ENCODE measurements at regions not wholly inside any gene's neighbourhood (a gene's known extent, or its start where the extent isn't known, plus 50 kb on each side); places are given as distances from the start of the nearest gene placed in this dataset.

DNA sequence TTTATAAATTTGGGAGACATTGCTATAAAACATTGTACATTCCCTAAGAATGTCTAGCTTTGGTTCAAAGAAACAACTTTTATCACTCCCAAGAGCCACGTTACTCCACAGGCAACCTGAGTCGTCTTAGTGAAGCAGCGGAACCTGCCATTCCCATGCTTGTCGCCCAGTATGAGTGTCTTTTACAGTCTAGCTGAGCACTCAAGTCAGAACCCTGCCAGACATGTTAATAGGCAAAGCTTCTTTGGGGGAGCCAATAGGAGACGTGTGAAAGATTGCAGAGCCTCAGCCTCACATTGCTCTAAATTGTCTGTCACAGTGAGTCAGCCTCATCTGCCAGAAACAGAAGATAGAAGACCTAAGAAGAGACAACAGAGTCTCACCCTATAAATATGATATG lies 541.6 kb upstream of the FLRT2 start:
- ChIA-PET POLR2A (no interaction called here), CTCF (no interaction called here)
- H3K9me3 ChIP-seq (ENCODE audit: control insufficient read depth, insufficient read depth, low read length), result no peaks in the 10 kb centered on the region
- DNase-seq (ENCODE audit: low read depth, low spot score), result no peak
- TF ChIP-seq, protein P1, sequence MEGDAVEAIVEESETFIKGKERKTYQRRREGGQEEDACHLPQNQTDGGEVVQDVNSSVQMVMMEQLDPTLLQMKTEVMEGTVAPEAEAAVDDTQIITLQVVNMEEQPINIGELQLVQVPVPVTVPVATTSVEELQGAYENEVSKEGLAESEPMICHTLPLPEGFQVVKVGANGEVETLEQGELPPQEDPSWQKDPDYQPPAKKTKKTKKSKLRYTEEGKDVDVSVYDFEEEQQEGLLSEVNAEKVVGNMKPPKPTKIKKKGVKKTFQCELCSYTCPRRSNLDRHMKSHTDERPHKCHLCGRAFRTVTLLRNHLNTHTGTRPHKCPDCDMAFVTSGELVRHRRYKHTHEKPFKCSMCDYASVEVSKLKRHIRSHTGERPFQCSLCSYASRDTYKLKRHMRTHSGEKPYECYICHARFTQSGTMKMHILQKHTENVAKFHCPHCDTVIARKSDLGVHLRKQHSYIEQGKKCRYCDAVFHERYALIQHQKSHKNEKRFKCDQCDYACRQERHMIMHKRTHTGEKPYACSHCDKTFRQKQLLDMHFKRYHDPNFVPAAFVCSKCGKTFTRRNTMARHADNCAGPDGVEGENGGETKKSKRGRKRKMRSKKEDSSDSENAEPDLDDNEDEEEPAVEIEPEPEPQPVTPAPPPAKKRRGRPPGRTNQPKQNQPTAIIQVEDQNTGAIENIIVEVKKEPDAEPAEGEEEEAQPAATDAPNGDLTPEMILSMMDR (IDR thresholded peaks at IDR 0.05; ENCODE audit: low read depth, low read length), result no peak
- no peaks in the 10 kb centered on the region for H3K27me3 ChIP-seq (ENCODE audit: control insufficient read depth, insufficient read depth, low read length)
- no peak overlapping the region for H3K4me3 ChIP-seq (ENCODE audit: low read depth, low read length)
- H3K27ac ChIP-seq (ENCODE audit: low read depth, low read length), result no peak overlapping the region

DNA sequence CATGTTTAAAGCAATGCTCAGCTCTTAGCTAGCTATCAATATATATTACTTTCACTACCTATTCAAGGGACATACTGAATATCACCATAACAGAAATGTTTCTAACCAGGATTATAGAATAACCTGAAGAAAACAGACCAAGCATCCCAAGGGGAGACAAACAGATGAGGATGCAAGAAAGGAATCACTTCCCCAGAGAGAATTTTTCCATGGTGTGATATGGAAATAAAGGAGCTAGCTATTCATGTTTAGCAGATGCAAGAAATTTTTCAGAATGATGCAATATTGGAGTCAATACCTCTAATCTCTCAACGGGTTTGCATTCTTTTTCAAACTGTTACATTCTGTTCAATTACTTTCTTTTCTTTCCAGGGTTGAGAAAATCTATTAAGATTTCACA lies 538.9 kb upstream of the FLRT2 start:
- DNase-seq (ENCODE audit: low read depth, low spot score), result no peak
- ChIA-PET POLR2A (no interaction called here), CTCF (no interaction called here)
- TF ChIP-seq, protein P1 (IDR thresholded peaks at IDR 0.05; ENCODE audit: low read depth, low read length), result no peak
- H3K4me3 ChIP-seq (ENCODE audit: low read depth, low read length), result no peak overlapping the region
- H3K27ac ChIP-seq (ENCODE audit: low read depth, low read length), result no peak overlapping the region
- no peaks in the 10 kb centered on the region for H3K27me3 ChIP-seq (ENCODE audit: control insufficient read depth, insufficient read depth, low read length)
- no peaks in the 10 kb centered on the region for H3K9me3 ChIP-seq (ENCODE audit: control insufficient read depth, insufficient read depth, low read length)

DNA sequence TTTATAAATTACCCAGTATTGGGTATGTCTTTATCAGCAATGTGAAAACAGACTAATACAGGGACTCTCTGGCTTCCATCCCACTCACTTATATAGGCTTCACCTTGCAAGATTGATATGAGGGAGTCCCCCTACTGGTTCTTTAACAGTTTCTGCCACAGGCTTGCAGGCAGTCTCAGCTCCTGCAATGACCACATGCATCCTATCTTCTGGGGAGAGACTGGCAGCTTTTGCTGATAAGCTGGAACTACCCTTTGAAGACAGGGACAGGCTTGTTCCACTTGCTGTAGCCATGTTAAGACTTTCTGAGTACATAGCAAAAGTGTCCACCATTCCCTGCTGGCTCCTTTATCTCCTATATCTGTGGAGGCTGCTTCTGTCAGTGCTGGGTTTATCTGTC lies 531.7 kb upstream of the FLRT2 start:
- DNase-seq (ENCODE audit: low read depth, low spot score), result no peak
- ChIA-PET CTCF (no interaction called here), POLR2A (no interaction called here)
- H3K4me3 ChIP-seq (ENCODE audit: low read depth, low read length), result no peak overlapping the region
- H3K27ac ChIP-seq (ENCODE audit: low read depth, low read length), result no peak overlapping the region
- TF ChIP-seq, protein P1 (IDR thresholded peaks at IDR 0.05; ENCODE audit: low read depth, low read length), result no peak
- no peaks in the 10 kb centered on the region for H3K9me3 ChIP-seq (ENCODE audit: control insufficient read depth, insufficient read depth, low read length)
- no peaks in the 10 kb centered on the region for H3K27me3 ChIP-seq (ENCODE audit: control insufficient read depth, insufficient read depth, low read length)

DNA sequence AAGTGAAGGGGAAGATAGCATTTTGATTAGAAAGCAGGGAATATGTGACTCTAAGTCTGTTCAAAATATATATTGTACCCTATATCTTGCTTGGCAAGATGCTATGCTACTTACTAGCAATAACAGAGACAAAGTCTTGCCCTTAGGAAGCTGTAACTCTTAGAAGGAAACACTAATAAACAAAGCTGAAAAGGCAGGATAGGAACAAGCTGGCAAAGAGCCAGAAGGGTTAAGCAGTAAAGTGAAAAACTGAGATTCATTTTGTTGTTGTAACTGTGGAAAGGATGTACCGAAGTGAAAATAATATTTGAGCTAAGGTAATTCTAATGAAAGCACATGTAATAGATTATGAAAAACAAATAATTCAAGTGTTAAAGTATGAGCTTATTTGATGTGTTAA lies 527.1 kb upstream of the FLRT2 start:
- H3K27ac ChIP-seq (ENCODE audit: low read depth, low read length), result no peak overlapping the region
- H3K27me3 ChIP-seq (ENCODE audit: control insufficient read depth, insufficient read depth, low read length), result no peaks in the 10 kb centered on the region
- TF ChIP-seq, protein P1 (IDR thresholded peaks at IDR 0.05; ENCODE audit: low read depth, low read length), result no peak
- ChIA-PET POLR2A (no interaction called here), CTCF (no interaction called here)
- no peak for DNase-seq (ENCODE audit: low read depth, low spot score)
- no peaks in the 10 kb centered on the region for H3K9me3 ChIP-seq (ENCODE audit: control insufficient read depth, insufficient read depth, low read length)
- H3K4me3 ChIP-seq (ENCODE audit: low read depth, low read length), result no peak overlapping the region

DNA sequence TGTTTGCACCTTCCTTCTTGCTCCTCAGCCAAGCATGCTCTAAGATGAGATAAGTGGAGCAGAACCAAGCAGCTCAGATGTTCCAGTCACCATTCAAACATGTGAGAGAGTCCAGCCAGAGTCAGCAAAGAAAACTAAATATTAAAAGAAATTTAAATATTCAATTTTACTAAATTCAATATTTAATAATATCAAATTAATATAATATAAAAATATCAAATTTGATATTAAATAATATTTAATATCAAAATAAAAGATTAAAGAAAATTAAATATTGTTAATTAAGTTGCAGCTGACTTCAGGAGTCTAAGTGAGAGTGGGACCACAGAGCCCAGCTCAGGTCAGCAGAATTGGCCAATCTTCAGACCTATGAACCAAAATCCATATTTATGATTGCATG lies 526.1 kb upstream of the FLRT2 start:
- ChIA-PET CTCF (no interaction called here), POLR2A (no interaction called here)
- Histone ChIP-seq H3K27me3 (ENCODE audit: control insufficient read depth, insufficient read depth, low read length) (no peaks in the 10 kb centered on the region), H3K27ac (ENCODE audit: low read depth, low read length) (no peak overlapping the region), H3K9me3 (ENCODE audit: control insufficient read depth, insufficient read depth, low read length) (no peaks in the 10 kb centered on the region), H3K4me3 (ENCODE audit: low read depth, low read length) (no peak overlapping the region)
- TF ChIP-seq, protein P1 (IDR thresholded peaks at IDR 0.05; ENCODE audit: low read depth, low read length), result no peak
- no peak for DNase-seq (ENCODE audit: low read depth, low spot score)
